ENCODE measurements at regions not wholly inside any gene's neighbourhood (a gene's known extent, or its start where the extent isn't known, plus 50 kb on each side); places are given as distances from the start of the nearest gene placed in this dataset.

- TF ChIP-seq CTCF (IDR thresholded peaks at IDR 0.05; ENCODE audit: insufficient read depth, low read depth, low read length) (no peak), EZH2 (IDR thresholded peaks at IDR 0.05; ENCODE audit: insufficient read depth, low read length) (no peak)
Measured at GRCh38 chr2:186909095-186909494, 60.1 kb upstream of the ZSWIM2 start.
